Choroid plexus epithelial cell (primary cell): ENCODE measurements at regions not wholly inside any gene's neighbourhood (a gene's known extent, or its start where the extent isn't known, plus 50 kb on each side); places are given as distances from the start of the nearest gene placed in this dataset.

Source experiments
- DNase-seq: peaks from one replicate; pipeline ENCODE4 v3.0.0-alpha.2; 2010; ENCODE audit warnings: low read depth
- H3K4me3 ChIP-seq: 2 replicates; pipeline ENCODE4 v1.5.1; 2011; ENCODE audit warnings: low read depth, mild to moderate bottlenecking, control low read depth, low read length, moderate library complexity
- CTCF ChIP-seq: conservative IDR thresholded peaks from 2 replicates; pipeline ENCODE4 v1.5.1; 2011; ENCODE audit warnings: low read depth, mild to moderate bottlenecking, control low read depth, inconsistent platforms, low read length, moderate library complexity

- no peak overlapping the region for H3K4me3 ChIP-seq
- DNase-seq = no peak
These were observed 97.4 kb upstream of the SALL4 start for GRCh38 chr20:51899674-51900073.

GRCh38 chr20:51898788-51899187, 96.5 kb upstream of the SALL4 start:
- H3K4me3 ChIP-seq = no peak overlapping the region
- no peak for TF ChIP-seq CTCF
- DNase-seq = no peak

More at GRCh38 chr20:51899674-51900073, 97.4 kb upstream of the SALL4 start:
- no peak for TF ChIP-seq CTCF

- no peak for TF ChIP-seq CTCF
- no peak for DNase-seq
- no peak overlapping the region for H3K4me3 ChIP-seq
These were observed 92.3 kb upstream of the SALL4 start for GRCh38 chr20:51894619-51895018.

GRCh38 chr20:51894201-51894600, 91.9 kb upstream of the SALL4 start:
- DNase-seq = no peak

GRCh38 chr20:51893723-51894122, 91.4 kb upstream of the SALL4 start:
- no peak for DNase-seq
- no peak overlapping the region for H3K4me3 ChIP-seq
- TF ChIP-seq CTCF = no peak

More at GRCh38 chr20:51894201-51894600, 91.9 kb upstream of the SALL4 start:
- no peak for TF ChIP-seq CTCF
- no peak overlapping the region for H3K4me3 ChIP-seq

- no peak overlapping the region for H3K4me3 ChIP-seq
- DNase-seq = no peak
- TF ChIP-seq CTCF = no peak
These were observed 87.7 kb upstream of the SALL4 start for GRCh38 chr20:51890003-51890402.

- TF ChIP-seq CTCF = no peak
- no peak for DNase-seq
- H3K4me3 ChIP-seq = no peak overlapping the region
These were observed 87.1 kb upstream of the SALL4 start for GRCh38 chr20:51889466-51889865.
